ENCODE measurements at regions not wholly inside any gene's neighbourhood (a gene's known extent, or its start where the extent isn't known, plus 50 kb on each side); places are given as distances from the start of the nearest gene placed in this dataset.

DNA sequence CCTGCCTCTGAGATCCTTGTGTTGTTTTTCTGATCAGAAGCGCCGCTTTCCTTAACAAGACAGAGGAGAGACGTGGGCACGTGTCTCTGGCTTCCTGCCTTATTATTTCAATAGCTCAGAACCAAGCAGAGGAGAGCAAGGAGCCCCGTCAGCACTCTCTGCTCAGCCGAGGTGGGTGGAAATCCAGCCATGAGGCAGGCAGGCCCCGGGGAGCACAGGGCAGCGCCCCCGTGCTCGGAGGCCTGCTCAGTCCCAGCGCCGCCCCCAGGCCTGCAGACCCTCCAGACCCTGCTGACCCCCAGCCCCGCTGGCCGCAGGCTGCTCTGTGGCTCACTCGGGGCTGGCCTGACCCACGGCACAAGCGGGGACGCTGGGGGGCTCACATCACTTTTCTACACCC is 162.8 kb downstream of the BRD1 start:
- H3K36me3 ChIP-seq (ENCODE audit: low read depth, low read length): no peaks in the 10 kb centered on the region
- H3K9ac ChIP-seq (ENCODE audit: low read length): no peak overlapping the region
- BruUV-seq (replicated peaks): no TSS peak
- H2AFZ ChIP-seq (ENCODE audit: low read length): no peak overlapping the region
- peaks cover 65% of the 10 kb centered on the region for H3K27me3 ChIP-seq (ENCODE audit: low read length)
- intact Hi-C loops (cut with micrococcal nuclease): no loop called here
- ChIA-PET CTCF (interaction anchor here (0.6 kb wide), 1 partner anchor 61 kb away, joined by 4 read pairs; no protein-coding TSS in a partner anchor), POLR2A (ENCODE audit: unreplicated experiment) (no interaction called here)
- H3K79me2 ChIP-seq (ENCODE audit: low read length): no peaks in the 10 kb centered on the region
- no peaks in the 10 kb centered on the region for H3K4me1 ChIP-seq (ENCODE audit: insufficient read depth, low read length)
- DNase-seq: no peak
- no peaks in the 10 kb centered on the region for H3K9me2 ChIP-seq (replicated peaks; ENCODE audit: low read length)
- no peak overlapping the region for H3K4me2 ChIP-seq (ENCODE audit: low read length)
- H3K9me3 ChIP-seq (ENCODE audit: low read length): no peaks in the 10 kb centered on the region
- H3K27ac ChIP-seq (ENCODE audit: low read length): no peak overlapping the region
- H3F3A ChIP-seq (ENCODE audit: low read length, unreplicated experiment): no peaks in the 10 kb centered on the region
- no peak overlapping the region for H3K4me3 ChIP-seq (ENCODE audit: low read length)
- ATAC-seq: no peak
- TF ChIP-seq EZH2 (IDR thresholded peaks at IDR 0.05; ENCODE audit: low read length, unreplicated experiment) (no peak), EZH2phosphoT487 (IDR thresholded peaks at IDR 0.05; ENCODE audit: borderline replicate concordance, low read length) (no peak), CTCF (conservative IDR thresholded peaks at IDR 0.05; ENCODE audit: low read depth, low read length) (no peak)
- H4K20me1 ChIP-seq (ENCODE audit: low read length): no peaks in the 10 kb centered on the region

GRCh38 chr22:49664371-49664881 is 163.2 kb downstream of the BRD1 start:
- ChIA-PET CTCF (no interaction called here), POLR2A (ENCODE audit: unreplicated experiment) (no interaction called here)
- Histone ChIP-seq H3K4me1 (ENCODE audit: insufficient read depth, low read length) (no peaks in the 10 kb centered on the region), H3F3A (ENCODE audit: low read length, unreplicated experiment) (no peaks in the 10 kb centered on the region), H3K4me3 (ENCODE audit: low read length) (no peak overlapping the region), H3K4me2 (ENCODE audit: low read length) (no peak overlapping the region), H3K27ac (ENCODE audit: low read length) (no peak overlapping the region), H3K9ac (ENCODE audit: low read length) (no peak overlapping the region), H2AFZ (ENCODE audit: low read length) (no peak overlapping the region), H3K36me3 (ENCODE audit: low read depth, low read length) (no peaks in the 10 kb centered on the region), H3K9me2 (replicated peaks; ENCODE audit: low read length) (no peaks in the 10 kb centered on the region), H3K9me3 (ENCODE audit: low read length) (no peaks in the 10 kb centered on the region), H4K20me1 (ENCODE audit: low read length) (no peaks in the 10 kb centered on the region), H3K27me3 (ENCODE audit: low read length) (peaks cover 69% of the 10 kb centered on the region), H3K79me2 (ENCODE audit: low read length) (no peaks in the 10 kb centered on the region)
- no TSS peak for BruUV-seq (replicated peaks)
- no peak for ATAC-seq
- intact Hi-C loops (cut with micrococcal nuclease): no loop called here
- no peak for DNase-seq
- TF ChIP-seq EZH2phosphoT487 (IDR thresholded peaks at IDR 0.05; ENCODE audit: borderline replicate concordance, low read length): no peak
- no peak for TF ChIP-seq CTCF (conservative IDR thresholded peaks at IDR 0.05; ENCODE audit: low read depth, low read length)
- TF ChIP-seq EZH2 (IDR thresholded peaks at IDR 0.05; ENCODE audit: low read length, unreplicated experiment): no peak

DNA sequence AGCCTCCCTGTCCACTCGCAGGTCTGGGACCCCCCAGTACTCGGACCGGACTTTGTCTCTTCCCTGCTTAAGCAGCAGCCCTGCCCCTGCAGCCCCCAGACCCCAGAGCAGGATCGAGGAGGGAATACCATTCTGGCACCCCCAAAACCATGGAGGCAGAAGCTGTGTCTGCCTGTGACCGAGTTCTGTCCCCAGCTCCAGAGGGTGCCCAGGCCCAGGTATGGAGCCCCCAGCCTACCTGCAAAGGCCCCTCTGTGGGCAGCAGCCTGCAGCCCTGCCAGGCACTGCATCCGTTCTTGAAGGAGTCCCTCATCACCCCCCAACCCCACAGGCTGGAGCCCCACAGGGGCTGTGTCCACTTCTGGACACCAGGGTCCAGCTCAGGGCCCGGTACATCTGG is 163.8 kb downstream of the BRD1 start:
- intact Hi-C loops (cut with micrococcal nuclease): no loop called here
- no peaks in the 10 kb centered on the region for H3F3A ChIP-seq (ENCODE audit: low read length, unreplicated experiment)
- ChIA-PET POLR2A (ENCODE audit: unreplicated experiment) (no interaction called here), CTCF (no interaction called here)
- H3K9me3 ChIP-seq (ENCODE audit: low read length): no peaks in the 10 kb centered on the region
- H3K9ac ChIP-seq (ENCODE audit: low read length): no peak overlapping the region
- no peak overlapping the region for H3K4me2 ChIP-seq (ENCODE audit: low read length)
- H4K20me1 ChIP-seq (ENCODE audit: low read length): no peaks in the 10 kb centered on the region
- no TSS peak for BruUV-seq (replicated peaks)
- no peaks in the 10 kb centered on the region for H3K9me2 ChIP-seq (replicated peaks; ENCODE audit: low read length)
- no peaks in the 10 kb centered on the region for H3K79me2 ChIP-seq (ENCODE audit: low read length)
- H2AFZ ChIP-seq (ENCODE audit: low read length): no peak overlapping the region
- no peak for DNase-seq
- no peak overlapping the region for H3K4me3 ChIP-seq (ENCODE audit: low read length)
- H3K27me3 ChIP-seq (ENCODE audit: low read length): peaks cover 75% of the 10 kb centered on the region
- no peak overlapping the region for H3K27ac ChIP-seq (ENCODE audit: low read length)
- TF ChIP-seq CTCF (conservative IDR thresholded peaks at IDR 0.05; ENCODE audit: low read depth, low read length) (no peak), EZH2 (IDR thresholded peaks at IDR 0.05; ENCODE audit: low read length, unreplicated experiment) (no peak), EZH2phosphoT487 (IDR thresholded peaks at IDR 0.05; ENCODE audit: borderline replicate concordance, low read length) (no peak)
- no peaks in the 10 kb centered on the region for H3K4me1 ChIP-seq (ENCODE audit: insufficient read depth, low read length)
- H3K36me3 ChIP-seq (ENCODE audit: low read depth, low read length): no peaks in the 10 kb centered on the region
- no peak for ATAC-seq

Data from PC-3 (cell line).